ENCODE measurements at regions not wholly inside any gene's neighbourhood (a gene's known extent, or its start where the extent isn't known, plus 50 kb on each side); places are given as distances from the start of the nearest gene placed in this dataset.

- H3K27ac ChIP-seq (ENCODE audit: control insufficient read depth, insufficient read depth), result no peak overlapping the region
- H4K20me1 ChIP-seq (ENCODE audit: control insufficient read depth, insufficient read depth), result no peaks in the 10 kb centered on the region
- H3K79me2 ChIP-seq (ENCODE audit: control insufficient read depth, insufficient read depth, low read length), result no peaks in the 10 kb centered on the region
- no peak overlapping the region for H3K4me3 ChIP-seq
- intact Hi-C loops (cut with micrococcal nuclease; ENCODE audit: unreplicated experiment), result no loop called here
- H3K36me3 ChIP-seq (ENCODE audit: control insufficient read depth in 2 of 2, insufficient read depth in 2 of 2, low read length in 1 of 2), result no peaks in the 10 kb centered on the region
- no peaks in the 10 kb centered on the region; the same call in 2 of the 3 replicates for H3K9me3 ChIP-seq (replicated peaks; ENCODE audit: control insufficient read depth, insufficient read depth, low read length)
- peaks cover 7% of the 10 kb centered on the region; the same call in 1 of the 2 replicates for H3K4me1 ChIP-seq (ENCODE audit: control insufficient read depth, insufficient read depth, low read length)
- no peak for ATAC-seq
- H3K27me3 ChIP-seq (replicated peaks in 1 of 2; ENCODE audit: control insufficient read depth in 2 of 2, insufficient read depth in 2 of 2, low read length in 1 of 2), result no peaks in the 10 kb centered on the region; a peak in 1 of 4 replicates
- TF ChIP-seq TARDBP (IDR thresholded peaks at IDR 0.05; ENCODE audit: borderline replicate concordance), result no peak
- TF ChIP-seq MTA3 (IDR thresholded peaks at IDR 0.05; ENCODE audit: borderline replicate concordance, low read length), result no peak
- no peak for TF ChIP-seq SRF (IDR thresholded peaks at IDR 0.05; ENCODE audit: low read depth in 2 of 2, low read length in 2 of 2)
- no peak for TF ChIP-seq ZNF622 (IDR thresholded peaks at IDR 0.05)
- ChIA-PET POLR2A (no interaction called here), SMC1A (ENCODE audit: uncharacterized antibody, unreplicated experiment) (interaction anchor here (0.9 kb wide), 2 partner anchors 17 to 54 kb away, joined by 3 to 4 read pairs; no protein-coding TSS in a partner anchor), CTCF (no interaction called here), RAD21 (ENCODE audit: unreplicated experiment) (no interaction called here)
- H2AFZ ChIP-seq (ENCODE audit: control insufficient read depth, low read depth, low read length), result no peak overlapping the region
- H3K4me2 ChIP-seq (ENCODE audit: control insufficient read depth, insufficient read depth), result no peak overlapping the region
- 82% methylated on average over 1 of the region's 1 CpG for WGBS (ENCODE audit: insufficient coverage, insufficient replicate concordance, low lambda C conversion rate, missing lambda C conversion rate)
- DNase-seq (ENCODE audit: low read depth, low spot score), result no peak
- in situ Hi-C loops (cut with MboI), result no loop called here
- H3K9ac ChIP-seq (ENCODE audit: control insufficient read depth, insufficient read depth, low read length), result no peak overlapping the region
- no peak for FAIRE-seq
- BruUV-seq (replicated peaks), result no TSS peak
These were observed 286.1 kb downstream of the SH3GL2 start for GRCh38 chr9:17864951-17865350.

DNA sequence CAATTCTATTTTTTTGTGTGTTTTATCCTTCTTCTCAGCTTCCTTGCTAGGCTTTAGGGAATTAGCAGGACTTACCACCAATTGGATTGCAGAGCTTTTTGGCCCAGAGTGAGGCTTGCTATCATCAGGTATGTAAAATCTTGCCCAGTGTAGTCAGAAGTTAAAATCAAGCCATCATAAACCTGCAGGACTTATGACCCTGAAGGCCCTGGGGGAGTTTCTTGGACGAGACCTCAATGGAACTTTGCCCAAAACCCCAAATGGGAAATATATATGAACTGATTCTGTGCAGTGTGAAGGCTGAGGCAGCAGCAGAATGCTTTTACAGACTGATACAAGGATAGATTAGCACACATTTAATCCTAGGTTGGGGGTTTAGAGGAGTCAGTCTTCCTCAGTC is 287.0 kb downstream of the SH3GL2 start:
- Histone ChIP-seq H3K27me3 (replicated peaks in 1 of 2; ENCODE audit: control insufficient read depth in 2 of 2, insufficient read depth in 2 of 2, low read length in 1 of 2) (no peaks in the 10 kb centered on the region; a peak in 1 of 4 replicates), H2AFZ (ENCODE audit: control insufficient read depth, low read depth, low read length) (no peak overlapping the region), H3K4me1 (ENCODE audit: control insufficient read depth, insufficient read depth, low read length) (peaks cover 7% of the 10 kb centered on the region; the same call in 1 of the 2 replicates), H3K27ac (ENCODE audit: control insufficient read depth, insufficient read depth) (no peak overlapping the region), H3K4me2 (ENCODE audit: control insufficient read depth, insufficient read depth) (no peak overlapping the region), H3K9ac (ENCODE audit: control insufficient read depth, insufficient read depth, low read length) (no peak overlapping the region), H3K4me3 (no peak overlapping the region), H3K36me3 (ENCODE audit: control insufficient read depth in 2 of 2, insufficient read depth in 2 of 2, low read length in 1 of 2) (no peaks in the 10 kb centered on the region), H4K20me1 (ENCODE audit: control insufficient read depth, insufficient read depth) (no peaks in the 10 kb centered on the region), H3K79me2 (ENCODE audit: control insufficient read depth, insufficient read depth, low read length) (no peaks in the 10 kb centered on the region), H3K9me3 (replicated peaks; ENCODE audit: control insufficient read depth, insufficient read depth, low read length) (no peaks in the 10 kb centered on the region; the same call in 2 of the 3 replicates)
- intact Hi-C loops (cut with micrococcal nuclease; ENCODE audit: unreplicated experiment), result no loop called here
- 0% methylated on average over 1 of the region's 1 CpG for whole genome bisulfite sequencing (ENCODE audit: insufficient coverage, insufficient replicate concordance, low lambda C conversion rate, missing lambda C conversion rate)
- FAIRE-seq, result no peak
- CTCF ChIA-PET, result no interaction called here
- no peak for ATAC-seq
- POLR2A ChIA-PET, result interaction anchor here (0.6 kb wide), 1 partner anchor 30 kb away, joined by 5 read pairs; no protein-coding TSS in a partner anchor
- no TSS peak for BruUV-seq (replicated peaks)
- DNase-seq (ENCODE audit: low read depth, low spot score), result no peak
- RAD21 ChIA-PET (ENCODE audit: unreplicated experiment), result interaction anchor here (0.6 kb wide), 1 partner anchor 1320 kb away, joined by 3 read pairs; no protein-coding TSS in a partner anchor
- SMC1A ChIA-PET (ENCODE audit: uncharacterized antibody, unreplicated experiment), result interaction anchor here (0.9 kb wide), 1 partner anchor 55 kb away, joined by 4 read pairs; no protein-coding TSS in a partner anchor
- in situ Hi-C loops (cut with MboI), result no loop called here
- TF ChIP-seq, protein P1, sequence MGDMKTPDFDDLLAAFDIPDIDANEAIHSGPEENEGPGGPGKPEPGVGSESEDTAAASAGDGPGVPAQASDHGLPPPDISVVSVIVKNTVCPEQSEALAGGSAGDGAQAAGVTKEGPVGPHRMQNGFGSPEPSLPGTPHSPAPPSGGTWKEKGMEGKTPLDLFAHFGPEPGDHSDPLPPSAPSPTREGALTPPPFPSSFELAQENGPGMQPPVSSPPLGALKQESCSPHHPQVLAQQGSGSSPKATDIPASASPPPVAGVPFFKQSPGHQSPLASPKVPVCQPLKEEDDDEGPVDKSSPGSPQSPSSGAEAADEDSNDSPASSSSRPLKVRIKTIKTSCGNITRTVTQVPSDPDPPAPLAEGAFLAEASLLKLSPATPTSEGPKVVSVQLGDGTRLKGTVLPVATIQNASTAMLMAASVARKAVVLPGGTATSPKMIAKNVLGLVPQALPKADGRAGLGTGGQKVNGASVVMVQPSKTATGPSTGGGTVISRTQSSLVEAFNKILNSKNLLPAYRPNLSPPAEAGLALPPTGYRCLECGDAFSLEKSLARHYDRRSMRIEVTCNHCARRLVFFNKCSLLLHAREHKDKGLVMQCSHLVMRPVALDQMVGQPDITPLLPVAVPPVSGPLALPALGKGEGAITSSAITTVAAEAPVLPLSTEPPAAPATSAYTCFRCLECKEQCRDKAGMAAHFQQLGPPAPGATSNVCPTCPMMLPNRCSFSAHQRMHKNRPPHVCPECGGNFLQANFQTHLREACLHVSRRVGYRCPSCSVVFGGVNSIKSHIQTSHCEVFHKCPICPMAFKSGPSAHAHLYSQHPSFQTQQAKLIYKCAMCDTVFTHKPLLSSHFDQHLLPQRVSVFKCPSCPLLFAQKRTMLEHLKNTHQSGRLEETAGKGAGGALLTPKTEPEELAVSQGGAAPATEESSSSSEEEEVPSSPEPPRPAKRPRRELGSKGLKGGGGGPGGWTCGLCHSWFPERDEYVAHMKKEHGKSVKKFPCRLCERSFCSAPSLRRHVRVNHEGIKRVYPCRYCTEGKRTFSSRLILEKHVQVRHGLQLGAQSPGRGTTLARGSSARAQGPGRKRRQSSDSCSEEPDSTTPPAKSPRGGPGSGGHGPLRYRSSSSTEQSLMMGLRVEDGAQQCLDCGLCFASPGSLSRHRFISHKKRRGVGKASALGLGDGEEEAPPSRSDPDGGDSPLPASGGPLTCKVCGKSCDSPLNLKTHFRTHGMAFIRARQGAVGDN (IDR thresholded peaks at IDR 0.05), result no peak
- TF ChIP-seq CBX3 (IDR thresholded peaks at IDR 0.05; ENCODE audit: borderline replicate concordance, low read depth) (no peak), SP1 (IDR thresholded peaks at IDR 0.05; ENCODE audit: low read depth, low read length) (no peak), CREB1 (IDR thresholded peaks at IDR 0.05; ENCODE audit: low read depth) (no peak), BCL11A (IDR thresholded peaks at IDR 0.05; ENCODE audit: low read depth, low read length) (no peak), KAT2A (conservative IDR thresholded peaks at IDR 0.05; ENCODE audit: control insufficient read depth, low read depth, low read length) (no peak), YY1 (IDR thresholded peaks at IDR 0.05; ENCODE audit: low read depth, low read length) (no peak)
- TF ChIP-seq, protein P2, sequence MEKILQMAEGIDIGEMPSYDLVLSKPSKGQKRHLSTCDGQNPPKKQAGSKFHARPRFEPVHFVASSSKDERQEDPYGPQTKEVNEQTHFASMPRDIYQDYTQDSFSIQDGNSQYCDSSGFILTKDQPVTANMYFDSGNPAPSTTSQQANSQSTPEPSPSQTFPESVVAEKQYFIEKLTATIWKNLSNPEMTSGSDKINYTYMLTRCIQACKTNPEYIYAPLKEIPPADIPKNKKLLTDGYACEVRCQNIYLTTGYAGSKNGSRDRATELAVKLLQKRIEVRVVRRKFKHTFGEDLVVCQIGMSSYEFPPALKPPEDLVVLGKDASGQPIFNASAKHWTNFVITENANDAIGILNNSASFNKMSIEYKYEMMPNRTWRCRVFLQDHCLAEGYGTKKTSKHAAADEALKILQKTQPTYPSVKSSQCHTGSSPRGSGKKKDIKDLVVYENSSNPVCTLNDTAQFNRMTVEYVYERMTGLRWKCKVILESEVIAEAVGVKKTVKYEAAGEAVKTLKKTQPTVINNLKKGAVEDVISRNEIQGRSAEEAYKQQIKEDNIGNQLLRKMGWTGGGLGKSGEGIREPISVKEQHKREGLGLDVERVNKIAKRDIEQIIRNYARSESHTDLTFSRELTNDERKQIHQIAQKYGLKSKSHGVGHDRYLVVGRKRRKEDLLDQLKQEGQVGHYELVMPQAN (conservative IDR thresholded peaks at IDR 0.05), result no peak
